Keratinocyte (primary cell): ENCODE measurements at regions not wholly inside any gene's neighbourhood (a gene's known extent, or its start where the extent isn't known, plus 50 kb on each side); places are given as distances from the start of the nearest gene placed in this dataset.

Source experiments
- DNase-seq: peaks from one replicate; pipeline ENCODE4 v3.0.0-alpha.2; 2011; ENCODE audit warnings: low read depth, missing footprints, low spot score
- FAIRE-seq: peaks from 2 replicates; lab custom pipeline; 2011; peaks lifted over from hg19 to GRCh38; lab: Jason Lieb, UNC
- H2AFZ ChIP-seq: 2 replicates; pipeline ENCODE4 v1.6.0; 2012; ENCODE audit warnings: low read length, control low read depth, inconsistent platforms; ENCODE audit not compliant: control insufficient read depth
- H3K27ac ChIP-seq: 2 replicates; pipeline ENCODE4 v1.5.1; 2011; ENCODE audit warnings: low read length; ENCODE audit not compliant: control insufficient read depth, insufficient read depth
- H3K27me3 ChIP-seq: 3 replicates; pipeline ENCODE4 v1.6.0; 2011; ENCODE audit warnings: low read length; ENCODE audit not compliant: control insufficient read depth, insufficient read depth; ENCODE audit errors: extremely low read depth
- H3K36me3 ChIP-seq, 2 experiments: 2 replicates in 1 of 2; 3 replicates in 1 of 2; pipeline ENCODE4 v1.5.1; 2011; ENCODE audit warnings: low read length in 2 of 2, mild to moderate bottlenecking in 1 of 2; ENCODE audit not compliant: control insufficient read depth in 2 of 2, insufficient read depth in 2 of 2; ENCODE audit errors: extremely low read depth in 1 of 2
- H3K4me1 ChIP-seq: 3 replicates; pipeline ENCODE4 v1.5.1; 2011; ENCODE audit warnings: low read length; ENCODE audit not compliant: control insufficient read depth, insufficient read depth; ENCODE audit errors: extremely low read depth
- H3K4me2 ChIP-seq: 3 replicates; pipeline ENCODE4 v1.6.0; 2011; ENCODE audit warnings: low read depth, low read length; ENCODE audit not compliant: control insufficient read depth, insufficient read depth; ENCODE audit errors: extremely low read depth
- H3K4me3 ChIP-seq, 3 experiments: fragments of 200-600 bp in 1 of 3; sonication (generic) in 1 of 3; 2 replicates in 2 of 3; 3 replicates in 1 of 3; pipeline ENCODE4 v1.5.1; 2011 to 2016; ENCODE audit warnings: low read length in 3 of 3, mild to moderate bottlenecking in 3 of 3, control low read depth in 2 of 3, inconsistent platforms in 1 of 3, low read depth in 1 of 3, mixed read lengths in 1 of 3, mixed run types in 1 of 3, moderate library complexity in 1 of 3; ENCODE audit not compliant: control insufficient read depth in 2 of 3, insufficient read depth in 2 of 3; ENCODE audit errors: extremely low read depth in 1 of 3
- H3K79me2 ChIP-seq: 2 replicates; pipeline ENCODE4 v1.6.0; 2012; ENCODE audit warnings: low read length; ENCODE audit not compliant: control insufficient read depth, insufficient read depth
- H3K9ac ChIP-seq: 3 replicates; pipeline ENCODE4 v1.6.0; 2011; ENCODE audit warnings: low read length; ENCODE audit not compliant: control insufficient read depth, insufficient read depth; ENCODE audit errors: extremely low read depth
- H3K9me1 ChIP-seq: 3 replicates; pipeline ENCODE4 v1.6.0; 2011; ENCODE audit warnings: low read length; ENCODE audit not compliant: control insufficient read depth, insufficient read depth; ENCODE audit errors: extremely low read depth
- H3K9me3 ChIP-seq: 2 replicates; pipeline ENCODE4 v1.5.1; 2012; ENCODE audit warnings: low read depth, low read length; ENCODE audit not compliant: control insufficient read depth
- H4K20me1 ChIP-seq: 3 replicates; pipeline ENCODE4 v1.6.0; 2011; ENCODE audit warnings: low read length; ENCODE audit not compliant: control insufficient read depth, insufficient read depth; ENCODE audit errors: extremely low read depth
- CTCF ChIP-seq, 3 experiments: IDR thresholded peaks in 1 of 3; conservative IDR thresholded peaks in 1 of 3; optimal IDR thresholded peaks in 1 of 3; 2 replicates in 2 of 3; 3 replicates in 1 of 3; pipeline versions ENCODE3 to v1.5.1; 2011; ENCODE audit warnings: low read length in 3 of 3, mild to moderate bottlenecking in 3 of 3, moderate library complexity in 2 of 3, control low read depth in 1 of 3, inconsistent platforms in 1 of 3; ENCODE audit not compliant: insufficient read depth in 2 of 3; ENCODE audit errors: extremely low read depth in 1 of 3
- EZH2 ChIP-seq: IDR thresholded peaks from one replicate; pipeline ENCODE4 v1.6.1; 2012; ENCODE audit warnings: inconsistent platforms, mild to moderate bottlenecking, low read length, moderate library complexity
- dilution Hi-C: fragments of 300-500 bp; cut with MboI; formaldehyde crosslinking; loops from one replicate; pipeline ENCODE4 v1.7.0; 2020; ENCODE audit warnings: low sequenced_read_pairs; ENCODE audit not compliant: extremely low pct_ligation_motif_present

DNA sequence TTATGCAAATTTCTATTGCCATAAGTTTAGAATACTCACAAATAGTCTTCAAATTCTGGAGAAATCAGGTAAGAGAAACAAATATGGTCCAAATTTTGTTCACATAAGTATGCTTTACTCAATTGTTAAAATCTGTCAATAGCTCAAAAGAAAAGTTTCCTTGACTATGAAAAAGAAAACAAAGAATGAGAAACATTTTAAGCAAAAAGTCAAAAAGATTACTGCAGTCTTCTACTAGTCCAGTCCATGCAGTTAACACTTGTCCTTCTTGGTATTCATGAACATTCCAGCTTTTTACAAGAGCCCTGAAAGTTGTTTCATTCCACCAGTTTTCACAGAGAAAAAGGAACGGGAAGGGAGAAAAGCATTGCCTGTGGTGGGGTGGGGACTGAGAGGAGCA, 54.7 kb upstream of the ZXDA start:
- no peak for DNase-seq
- dilution Hi-C loops, result no loop called here
- no peak for FAIRE-seq

More for the DNA sequence above, 54.7 kb upstream of the ZXDA start:
- Histone ChIP-seq H3K4me2 (no peak overlapping the region), H3K4me3 (no peak overlapping the region), H3K27ac (no peak overlapping the region), H3K4me1 (no peaks in the 10 kb centered on the region), H3K9ac (no peak overlapping the region), H3K27me3 (no peaks in the 10 kb centered on the region), H3K36me3 (no peaks in the 10 kb centered on the region), H2AFZ (no peak overlapping the region), H3K9me3 (peaks cover 2% of the 10 kb centered on the region), H4K20me1 (no peaks in the 10 kb centered on the region), H3K79me2 (no peaks in the 10 kb centered on the region), H3K9me1 (no peaks in the 10 kb centered on the region)
- TF ChIP-seq CTCF (optimal IDR thresholded peaks at IDR 0.05 in 1 of 3, IDR thresholded peaks at IDR 0.05 in 1 of 3, conservative IDR thresholded peaks at IDR 0.05 in 1 of 3; ENCODE audit: extremely low read depth in 1 of 3, insufficient read depth in 2 of 3, low read length in 3 of 3) (no peak), EZH2 (no peak)
